NCI-H1417 treated with DMSO at 0.1 percent for 48 hours (cell line): ENCODE measurements at regions not wholly inside any gene's neighbourhood (a gene's known extent, or its start where the extent isn't known, plus 50 kb on each side); places are given as distances from the start of the nearest gene placed in this dataset.

Experiments
- DNase-seq: peaks from one replicate; lab custom pipeline; 2025; lab: John Stamatoyannopoulos, UW

DNA sequence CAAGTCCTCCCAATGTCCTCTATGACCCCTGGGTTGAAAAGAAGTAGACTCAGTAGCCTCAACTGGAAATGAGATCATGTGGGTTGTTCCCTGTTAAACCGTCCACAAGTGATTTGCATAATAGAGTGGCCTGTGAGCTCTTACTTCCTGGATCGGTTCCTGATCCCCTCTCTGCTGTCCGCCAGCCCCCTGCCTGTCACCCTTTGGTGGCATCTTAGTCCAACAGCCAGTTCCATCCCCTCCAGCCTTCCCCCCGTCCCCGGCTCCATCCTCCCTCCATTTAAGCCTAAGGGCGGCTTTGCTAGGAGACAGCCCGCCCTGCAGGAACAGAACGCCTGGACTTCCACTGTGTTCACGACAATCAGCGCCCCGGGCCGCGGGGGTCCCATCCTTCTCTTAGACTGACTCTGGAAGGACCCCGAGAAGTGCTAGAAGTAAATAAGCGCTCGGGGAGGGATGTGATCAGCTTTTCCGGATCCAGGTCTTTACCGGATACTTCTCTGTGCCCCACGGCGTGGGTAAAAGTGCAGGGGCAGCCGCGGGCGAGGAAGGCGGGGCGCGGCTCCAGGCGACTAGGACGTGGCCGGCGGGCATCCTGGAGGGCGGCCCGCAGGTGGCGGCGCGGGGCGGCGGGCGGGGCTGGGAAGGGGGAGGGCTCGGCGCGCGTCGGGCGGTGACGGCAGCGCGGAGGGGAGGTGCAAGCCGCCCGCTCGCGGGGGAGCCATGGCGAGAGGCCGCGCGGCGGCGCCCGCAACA is 51.2 kb upstream of the ULK4 start:
- DNase-seq = no peak

DNA sequence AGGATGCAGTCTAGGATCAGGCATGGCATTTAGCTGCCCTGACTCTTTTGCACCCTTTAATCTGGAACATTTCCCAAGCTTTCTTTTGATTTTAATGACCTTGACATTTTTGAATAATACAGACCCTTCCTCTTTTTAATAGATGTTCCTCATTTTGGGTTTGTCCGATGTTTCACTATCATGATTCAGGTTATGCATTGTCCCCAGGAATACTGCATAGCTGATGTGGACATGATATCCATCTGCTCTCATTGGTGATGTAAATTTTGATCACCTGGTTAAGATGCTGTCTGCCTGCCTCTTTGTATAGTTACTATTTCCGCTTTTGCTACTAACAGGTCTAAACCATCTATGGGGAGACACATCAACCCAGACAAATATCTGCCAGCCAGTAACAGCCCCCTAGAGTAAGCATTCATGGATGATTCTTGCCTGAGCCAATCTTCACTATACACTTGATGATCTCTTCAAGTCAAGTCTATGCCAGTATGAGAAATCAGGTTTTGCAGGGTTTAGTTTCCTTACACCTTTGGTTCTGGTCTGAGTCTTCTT is 50.6 kb upstream of the ULK4 start:
- no peak for DNase-seq
